NCI-H446 treated with DMSO at 0.1 percent for 48 hours (cell line): ENCODE measurements at regions not wholly inside any gene's neighbourhood (a gene's known extent, or its start where the extent isn't known, plus 50 kb on each side); places are given as distances from the start of the nearest gene placed in this dataset.
A peak's percentile ranks its signal among the peaks of the same experiment; 100 is the strongest.

ENCODE experiments used
- DNase-seq: peaks from one replicate; lab custom pipeline; 2025; lab: John Stamatoyannopoulos, UW

DNA sequence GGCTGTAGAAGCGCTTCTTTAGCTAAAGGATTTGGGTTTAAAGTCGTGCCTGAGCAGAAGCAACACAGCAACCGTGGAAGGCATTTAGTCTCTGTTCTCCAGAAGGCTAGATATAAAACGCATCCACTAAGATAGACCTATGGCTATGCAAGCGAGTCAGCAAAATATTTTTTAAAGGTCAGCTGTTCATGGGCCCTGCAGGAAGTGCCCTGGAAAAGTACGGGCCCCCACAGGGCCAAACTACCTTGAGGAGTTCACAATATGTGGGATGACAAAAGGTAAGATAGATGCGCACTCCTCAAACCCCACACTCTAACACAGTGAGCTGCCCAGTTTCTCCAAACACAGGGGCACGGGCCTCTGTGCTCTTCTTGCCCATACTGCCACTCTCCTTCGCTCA is 261.6 kb downstream of the VPS13C start:
- no peak for DNase-seq

DNA sequence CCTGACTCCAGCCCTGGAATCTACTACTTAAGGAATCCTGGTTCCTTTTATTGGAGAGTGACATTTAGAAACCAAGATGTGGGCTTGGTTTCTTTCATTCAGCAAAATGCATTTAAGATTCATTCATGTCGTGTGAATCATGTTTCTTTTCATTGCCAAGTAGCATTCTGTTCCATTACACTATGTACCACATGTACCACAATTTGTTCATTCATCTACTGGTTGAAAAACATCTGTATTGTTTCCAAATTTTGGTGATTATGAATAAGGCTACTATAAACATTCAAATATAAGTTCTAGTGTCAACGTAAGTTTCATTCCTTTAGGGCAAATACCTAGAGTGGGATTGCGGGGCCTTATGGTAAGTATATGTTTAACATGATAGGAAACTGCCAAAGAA is 264.2 kb downstream of the VPS13C start:
- no peak for DNase-seq

DNA sequence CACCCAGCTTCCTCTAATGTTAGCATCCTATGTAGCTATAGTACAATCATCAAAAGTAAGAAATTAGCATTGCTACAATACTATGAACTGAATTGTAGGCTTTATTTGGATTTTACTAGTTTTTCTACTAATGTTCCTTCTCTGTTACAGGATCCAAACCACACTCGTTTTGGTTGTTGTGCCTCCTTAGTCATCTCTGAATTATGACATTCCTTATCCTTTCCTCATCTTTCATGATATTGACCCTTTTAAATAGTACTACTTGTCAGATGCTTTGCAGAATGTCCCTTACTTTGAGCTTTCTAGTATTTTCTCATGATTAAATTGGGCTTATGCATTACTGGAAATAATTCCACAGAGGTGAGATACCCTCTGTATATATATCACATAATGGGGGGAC is 265.4 kb downstream of the VPS13C start:
- DNase-seq, result no peak

DNA sequence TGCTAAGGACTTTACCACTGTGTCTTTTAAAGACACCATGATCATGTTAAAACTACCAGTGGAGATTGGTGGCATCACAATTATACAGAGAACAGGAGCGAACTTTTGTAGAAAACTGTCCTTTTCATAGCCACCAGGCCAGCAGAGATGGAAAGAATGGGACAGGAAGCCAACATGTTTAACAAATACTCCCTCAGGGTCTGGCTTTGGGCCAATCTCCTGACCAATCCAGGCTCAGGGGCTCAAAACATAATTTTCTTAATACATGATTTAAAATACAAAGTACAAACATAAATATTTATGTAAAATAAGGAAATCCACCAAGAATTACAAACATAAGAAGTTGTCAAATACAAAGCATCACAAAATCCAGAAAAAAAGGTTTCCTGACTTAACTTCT is 266.0 kb downstream of the VPS13C start:
- no peak for DNase-seq

DNA sequence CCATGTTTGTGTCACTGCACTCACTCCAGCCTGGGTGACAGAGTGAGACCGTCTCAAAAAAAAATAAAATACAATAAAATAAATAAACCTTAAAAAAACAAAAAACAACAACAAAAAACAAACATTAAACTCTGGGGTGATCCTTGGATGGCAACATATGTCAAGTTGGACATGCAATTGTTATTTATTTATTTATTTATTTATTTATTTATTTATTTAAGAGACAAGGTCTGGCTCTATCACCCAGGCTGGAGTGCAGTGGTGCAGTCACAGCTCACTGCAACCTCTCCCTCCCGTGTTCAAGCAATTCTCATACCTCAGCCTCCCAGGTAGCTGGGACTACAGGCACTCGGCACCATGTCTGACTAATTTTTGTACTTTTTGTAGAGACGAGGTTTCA is 275.5 kb downstream of the VPS13C start:
- DNase-seq, result no peak

DNA sequence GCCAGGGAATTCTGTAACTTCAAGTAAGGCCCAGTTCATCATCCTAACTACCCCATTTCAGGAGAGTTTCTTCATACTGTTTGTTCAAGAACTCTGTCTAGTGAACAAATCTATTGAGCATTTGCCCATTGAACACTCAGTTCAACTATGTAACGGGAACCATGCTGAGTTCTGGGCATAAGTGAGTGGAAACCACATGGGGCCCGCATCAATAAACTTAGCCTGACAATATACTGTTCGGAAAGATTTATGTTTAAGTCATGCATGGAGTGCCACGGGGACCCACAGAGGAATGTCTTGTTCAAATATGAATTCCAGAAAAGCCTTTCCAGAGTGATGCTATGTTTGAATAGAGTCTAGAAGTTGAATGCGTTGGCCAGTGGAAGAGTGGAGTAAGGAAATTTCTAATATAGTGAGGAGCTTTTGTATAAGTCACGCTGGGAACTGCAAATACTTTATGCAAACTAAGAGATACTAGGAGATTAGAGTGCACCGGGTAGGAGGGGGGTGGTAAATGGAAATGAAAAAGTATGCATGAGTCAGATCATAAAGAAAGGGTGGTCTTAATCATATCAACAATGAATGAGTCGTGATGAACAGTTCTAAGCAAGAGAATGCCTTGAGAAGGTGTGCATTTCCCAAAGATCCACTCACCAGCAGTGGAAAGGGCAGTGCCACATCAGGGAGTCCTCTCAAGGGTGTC is 279.8 kb downstream of the VPS13C start:
- DNase-seq, result peak; percentile 12

DNA sequence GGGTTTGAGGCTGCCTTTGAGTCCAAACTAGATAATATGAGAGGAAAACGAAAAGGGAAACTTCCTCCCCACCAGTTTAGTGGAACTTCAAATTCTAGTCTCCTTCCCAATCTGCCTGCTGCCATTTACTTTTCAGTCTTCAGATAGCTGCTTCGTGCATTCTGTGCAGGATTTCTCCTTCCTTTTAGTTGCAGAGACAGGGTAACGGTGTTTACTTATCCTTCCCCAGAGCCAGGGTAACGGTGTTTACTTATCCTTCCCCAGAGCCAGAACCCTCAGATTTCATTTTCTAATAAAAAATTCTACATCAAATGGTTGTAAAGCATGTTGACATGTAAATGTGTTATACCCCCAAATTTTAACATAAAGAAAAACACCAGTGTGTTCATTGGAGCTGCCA is 282.6 kb downstream of the VPS13C start:
- DNase-seq, result no peak

DNA sequence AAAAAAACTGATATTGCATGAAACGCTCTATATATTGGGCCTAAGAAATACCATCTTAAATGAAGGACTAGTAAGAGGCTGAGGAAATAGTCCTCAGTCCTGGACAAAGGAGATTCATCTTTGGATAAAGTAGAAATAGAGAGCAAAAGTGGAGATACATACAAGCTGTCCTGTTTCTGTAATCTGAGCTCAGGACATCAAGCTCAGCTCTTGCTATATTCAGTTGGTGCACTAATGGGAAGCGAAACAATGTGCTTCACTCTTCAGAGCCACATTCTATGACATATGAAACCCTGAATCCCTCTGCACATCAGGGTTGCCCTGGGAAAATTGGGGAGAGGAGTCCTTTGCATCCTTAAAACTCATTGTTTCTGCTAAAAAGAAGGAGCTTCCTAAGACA is 290.7 kb downstream of the VPS13C start:
- DNase-seq, result no peak

DNA sequence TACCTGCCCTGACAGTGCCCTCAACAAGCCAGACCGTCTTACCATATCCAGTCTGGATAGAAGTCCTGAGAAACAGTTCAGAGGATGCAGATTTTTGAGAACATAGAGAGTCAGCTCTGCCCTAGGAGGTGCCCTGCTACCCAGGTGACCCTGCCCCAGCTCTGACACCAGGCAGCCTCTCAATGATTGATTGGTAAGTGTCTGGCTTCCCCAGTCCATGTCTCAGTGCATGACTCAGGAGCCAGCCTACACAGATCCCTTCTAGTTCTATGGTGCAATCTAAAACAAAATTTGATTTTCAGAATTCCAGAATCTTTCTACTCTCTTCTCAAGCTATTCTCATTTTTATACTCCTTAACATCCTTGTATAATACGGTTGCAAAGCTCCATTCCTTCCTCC is 292.1 kb downstream of the VPS13C start:
- no peak for DNase-seq

DNA sequence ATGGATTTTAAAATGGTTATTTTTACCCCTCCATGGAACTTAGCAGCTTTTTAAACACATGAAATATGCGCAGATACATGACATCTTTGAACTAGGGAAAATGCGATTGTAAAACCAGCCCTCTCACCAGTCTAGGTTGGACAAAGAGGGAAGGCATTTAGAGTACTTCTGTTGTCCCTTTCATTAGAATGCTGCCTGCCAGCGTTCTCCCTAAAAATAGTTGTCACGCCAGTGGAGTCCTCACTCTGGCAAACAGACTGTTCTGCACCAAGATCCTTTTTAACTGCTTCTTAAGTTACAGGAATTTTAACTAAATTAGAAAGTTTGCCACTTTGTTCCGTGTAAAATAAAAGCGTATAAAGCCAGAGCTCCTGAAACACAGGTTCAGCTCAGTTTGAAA is 295.3 kb downstream of the VPS13C start:
- DNase-seq, result no peak

DNA sequence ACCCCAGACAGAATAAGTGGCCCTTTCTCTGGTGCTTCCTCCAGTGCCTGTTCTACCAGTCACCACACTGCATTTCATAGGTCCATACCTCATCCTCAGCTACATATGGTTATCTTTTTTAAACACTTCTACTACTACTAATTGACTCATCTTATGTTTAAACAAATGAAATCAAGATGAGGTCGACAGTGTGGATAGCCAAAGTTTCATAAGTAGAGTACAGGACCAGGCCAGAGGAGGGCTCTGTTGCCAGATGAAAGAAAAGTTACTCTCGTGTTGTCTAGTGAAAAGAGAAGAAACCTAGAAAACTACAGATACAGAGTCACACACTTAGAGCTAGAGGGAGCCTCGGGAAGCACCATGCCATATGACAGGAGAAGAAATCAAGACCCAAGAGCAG is 296.1 kb downstream of the VPS13C start:
- DNase-seq, result no peak

DNA sequence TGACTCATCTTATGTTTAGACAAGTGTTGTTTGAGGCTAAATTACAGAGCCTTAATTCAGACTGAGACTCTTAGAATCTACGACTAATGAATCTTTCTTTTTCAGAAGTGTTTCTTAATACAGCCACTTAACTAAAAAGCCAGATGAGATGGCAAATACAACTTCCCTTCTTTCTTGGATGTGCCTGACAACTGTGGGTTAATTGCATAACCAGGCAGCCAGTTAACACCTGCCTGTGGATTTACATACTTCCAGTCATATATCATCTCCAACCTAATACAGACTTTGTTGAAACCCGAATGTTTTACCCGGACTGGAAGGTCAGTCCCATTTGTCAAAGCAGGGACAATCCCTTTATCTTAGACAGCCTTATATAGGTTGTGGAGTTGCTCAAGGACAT is 297.6 kb downstream of the VPS13C start:
- DNase-seq, result no peak

DNA sequence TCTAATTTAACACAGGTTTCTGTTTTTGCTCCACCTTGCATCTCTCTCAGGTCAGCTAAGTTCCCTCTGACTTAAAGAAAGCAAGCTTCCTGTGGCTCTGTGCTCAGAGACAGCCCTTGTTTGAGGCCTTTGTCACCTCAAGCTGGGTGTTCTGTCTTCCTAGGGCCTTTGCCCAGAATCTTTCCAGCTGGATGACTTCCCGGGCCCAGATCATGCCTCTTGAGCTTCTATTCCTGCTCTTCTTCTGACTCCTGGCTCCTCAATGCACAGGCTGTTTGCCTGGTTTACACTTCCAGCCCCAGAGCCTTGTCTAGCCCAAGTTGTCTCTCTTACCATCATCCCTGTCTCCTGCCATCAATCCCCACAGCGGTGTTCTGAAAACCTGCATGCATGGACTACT is 300.6 kb downstream of the VPS13C start:
- DNase-seq, result no peak

DNA sequence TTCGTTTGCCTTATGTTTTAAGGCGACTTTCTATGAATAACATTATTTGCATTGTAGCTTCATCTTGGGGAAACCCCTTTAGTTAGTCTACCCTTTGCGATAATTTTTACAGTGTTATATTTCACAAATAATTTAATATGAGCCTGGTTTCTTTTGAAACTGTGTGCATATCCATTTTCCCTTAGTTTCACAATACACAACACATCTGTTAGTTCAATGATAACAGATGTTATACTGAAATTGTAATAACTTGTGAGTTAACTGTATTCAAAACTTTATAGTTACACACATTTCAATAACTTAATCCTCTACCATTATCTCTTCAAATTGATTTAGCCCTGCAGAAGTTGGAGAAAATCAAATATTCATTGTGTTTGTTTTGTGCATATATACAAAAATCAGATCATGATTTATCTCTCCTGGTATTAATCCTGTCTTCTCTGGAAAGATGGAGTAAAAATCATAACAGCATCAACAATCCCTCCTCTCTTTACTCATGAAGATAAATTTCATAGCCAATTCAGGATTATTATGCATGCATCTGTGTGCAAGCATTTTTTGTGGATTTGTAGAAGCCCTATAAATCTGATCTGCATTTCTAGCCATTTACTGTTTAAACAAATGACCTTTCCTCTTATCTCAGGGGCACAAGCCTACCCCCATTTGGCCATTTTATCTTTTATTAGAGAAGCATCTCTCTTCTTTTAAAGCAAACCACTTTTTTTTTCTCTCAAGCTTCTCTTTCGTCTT is 304.0 kb downstream of the VPS13C start:
- DNase-seq, result no peak

DNA sequence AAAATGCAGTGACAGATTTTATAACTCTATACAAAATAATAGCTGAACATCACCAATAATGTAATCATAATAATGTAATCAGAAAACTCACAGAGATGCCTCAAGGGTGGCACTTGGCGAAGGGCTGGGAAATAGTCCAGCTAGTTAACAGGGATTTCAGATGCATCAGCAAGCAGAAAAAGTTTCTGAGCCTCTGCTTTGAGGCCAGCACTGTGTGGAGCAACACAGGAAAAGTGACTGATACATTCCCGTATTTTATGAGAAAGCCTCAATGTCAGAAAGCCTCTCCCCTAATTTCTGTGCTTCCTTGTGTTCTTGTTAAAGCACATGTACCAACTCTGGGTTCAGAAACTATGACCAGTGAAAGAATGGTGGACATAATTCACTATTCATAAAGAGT is 304.8 kb downstream of the VPS13C start:
- no peak for DNase-seq

DNA sequence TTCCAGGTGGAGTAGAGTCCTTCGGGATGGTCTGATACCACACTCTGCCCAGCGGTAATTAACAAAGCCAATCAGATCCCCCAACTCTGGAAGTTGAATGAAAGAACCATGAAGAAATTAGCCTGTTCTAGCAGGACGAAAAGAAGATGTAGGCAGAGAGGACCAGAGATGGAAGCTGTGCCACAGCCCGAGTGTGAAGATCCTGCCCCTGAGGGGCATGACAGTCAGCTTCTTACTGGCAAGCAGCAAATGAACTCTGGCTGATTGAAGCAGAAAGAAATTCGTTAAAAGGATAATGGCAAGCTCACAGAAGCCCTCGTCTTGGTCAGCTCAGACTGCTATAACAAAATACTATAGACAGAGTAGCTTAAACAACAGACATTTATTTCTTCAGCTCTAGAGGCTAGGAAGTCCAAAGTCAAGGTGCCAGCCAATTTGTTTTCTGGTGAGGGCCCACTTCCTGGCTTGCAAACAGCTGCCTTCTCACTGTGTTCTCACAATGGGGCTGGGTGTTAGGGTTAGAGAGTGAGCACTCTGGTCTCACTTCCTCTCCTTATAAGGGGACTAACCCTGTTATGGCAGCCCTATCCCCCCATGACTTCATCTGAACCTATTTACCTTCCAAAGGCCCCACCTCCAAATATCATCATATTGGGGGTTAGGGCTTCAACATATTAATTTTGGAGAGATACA is 307.1 kb downstream of the VPS13C start:
- no peak for DNase-seq

DNA sequence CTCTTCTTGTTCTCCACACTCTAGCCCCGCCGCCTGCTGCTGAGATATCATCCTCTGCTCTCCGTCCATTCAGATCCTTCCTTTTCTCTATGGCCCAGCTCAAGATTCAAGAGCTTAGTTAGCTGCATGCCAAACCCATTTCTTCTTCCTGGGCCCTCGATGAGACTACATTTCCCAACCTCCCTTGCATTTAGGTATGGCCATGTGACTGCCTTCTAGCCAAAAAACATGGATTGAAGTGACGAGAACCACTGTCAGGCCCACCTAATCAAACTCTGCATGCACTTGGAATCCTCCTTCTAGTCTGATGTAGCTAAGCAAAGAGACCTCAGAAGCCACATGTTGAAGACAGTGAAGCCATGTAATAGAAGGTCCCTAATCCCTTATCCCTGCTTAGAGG is 308.2 kb downstream of the VPS13C start:
- no peak for DNase-seq

DNA sequence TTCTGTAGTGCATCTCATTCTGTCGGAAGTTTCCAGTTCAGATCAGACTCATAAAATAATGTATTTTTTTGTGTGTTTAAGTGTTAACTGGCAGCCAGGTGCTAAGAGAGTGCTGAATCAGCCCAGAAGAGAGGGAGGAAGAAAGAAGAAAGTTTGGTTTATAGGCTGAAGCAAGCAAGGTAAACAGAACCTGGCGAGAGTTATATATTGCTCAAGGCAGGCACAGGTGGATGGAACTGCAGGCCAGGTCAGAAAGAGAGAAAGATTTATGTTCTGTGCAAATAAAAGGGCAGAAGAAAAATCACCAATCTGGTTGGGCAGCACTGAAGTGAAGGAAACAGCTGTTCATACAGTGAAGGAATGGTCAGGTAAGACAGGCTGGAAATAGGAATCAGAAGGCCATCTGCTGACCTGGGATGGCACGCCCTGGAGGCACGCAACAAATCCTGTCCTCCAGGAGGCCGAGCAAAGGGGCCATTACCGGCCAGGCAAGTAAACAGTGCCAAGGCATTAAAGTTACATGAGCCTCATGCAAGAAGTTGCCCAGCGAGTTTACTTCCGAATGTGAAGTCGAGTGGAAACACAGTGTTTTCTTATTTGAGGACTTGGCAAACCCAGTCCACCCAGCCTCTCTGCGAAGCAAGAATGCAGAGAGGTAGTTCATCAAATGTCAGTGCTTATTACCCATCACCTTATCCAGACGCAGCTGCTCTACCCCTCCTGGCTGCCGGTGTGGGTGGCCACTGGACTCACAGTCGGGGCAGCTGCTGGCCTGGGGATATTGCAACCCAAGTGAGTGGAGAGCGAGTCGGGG is 309.8 kb downstream of the VPS13C start:
- no peak for DNase-seq

DNA sequence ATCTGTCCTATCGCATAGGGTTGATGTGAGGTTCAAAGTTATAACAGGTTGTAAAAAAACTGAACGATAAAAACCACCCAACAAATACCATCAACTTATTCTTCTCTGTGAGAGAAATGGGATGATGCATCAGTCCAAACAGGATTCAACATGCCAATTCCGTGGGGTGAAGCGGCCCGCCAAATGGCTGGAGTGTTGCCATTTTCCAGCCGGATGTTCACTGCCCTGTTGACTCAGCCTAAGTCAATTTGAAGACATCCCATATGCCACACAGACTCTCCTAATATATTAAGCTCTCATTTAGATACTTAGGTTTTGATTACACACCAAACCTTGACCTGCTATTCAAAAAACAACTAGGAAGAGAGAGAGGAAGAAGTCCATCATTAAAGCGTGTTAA is 311.1 kb downstream of the VPS13C start:
- no peak for DNase-seq

DNA sequence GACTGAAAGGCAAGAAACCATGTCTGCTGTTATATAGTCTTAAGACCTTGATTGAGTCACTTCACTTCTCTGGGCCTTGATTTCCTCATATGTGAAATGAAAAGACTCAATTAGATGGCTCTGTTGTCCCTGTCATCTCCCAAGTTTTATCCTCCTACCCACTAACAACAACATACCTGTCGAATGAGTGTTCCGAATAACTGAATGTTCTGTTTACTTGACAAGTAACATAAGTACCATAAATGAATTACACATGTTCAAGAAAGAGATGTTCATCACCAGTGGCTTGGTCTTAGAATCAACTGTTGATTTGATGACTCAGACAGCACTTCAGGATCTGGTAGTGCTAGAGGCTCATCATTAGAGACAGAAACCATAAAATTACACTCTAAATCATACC is 311.7 kb downstream of the VPS13C start:
- no peak for DNase-seq

DNA sequence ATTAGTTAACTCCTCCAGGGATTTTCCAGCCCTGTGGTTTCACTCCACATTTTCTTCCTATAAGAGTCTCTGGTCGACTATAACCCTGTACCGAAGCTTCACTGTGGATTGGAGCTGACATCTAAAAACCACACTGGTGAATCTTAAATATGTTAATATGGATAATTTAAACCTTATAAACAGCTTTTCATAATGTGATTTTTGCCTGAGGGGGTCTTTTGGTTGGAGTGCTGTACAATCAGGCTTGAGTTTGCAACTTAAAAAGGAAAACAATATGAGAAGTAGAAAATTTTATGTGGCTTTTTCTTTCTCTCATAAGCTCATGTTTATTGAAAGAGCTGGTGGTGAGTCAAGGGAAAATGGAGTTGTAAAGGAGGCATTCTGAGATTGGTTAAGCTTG is 313.7 kb downstream of the VPS13C start:
- no peak for DNase-seq

DNA sequence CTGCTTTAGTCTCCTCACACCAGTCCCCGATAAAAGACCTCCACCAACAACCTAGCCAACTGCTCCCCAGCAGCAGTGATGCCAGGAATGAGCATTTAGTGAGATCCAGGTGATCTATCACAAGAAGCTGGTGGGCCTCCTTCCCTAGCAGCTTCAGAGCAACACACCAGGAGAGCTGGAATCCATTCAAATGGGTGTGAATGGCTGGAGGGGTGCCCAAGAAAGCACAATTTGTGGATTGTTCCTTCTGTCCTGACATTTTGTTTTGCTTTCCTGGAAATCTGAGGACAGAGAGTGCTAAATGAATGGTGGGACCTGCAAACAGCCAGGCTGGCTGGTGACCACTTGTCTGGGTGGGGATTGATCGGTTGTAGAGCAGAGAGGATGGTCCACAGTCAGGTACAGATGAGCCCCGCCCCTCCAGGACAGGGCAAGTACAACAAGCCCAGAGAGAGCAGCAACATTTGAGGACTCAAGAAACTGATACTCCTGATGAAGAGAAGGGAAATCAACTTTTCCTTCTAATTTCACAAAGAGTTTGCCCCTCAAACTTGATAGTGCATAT is 316.8 kb downstream of the VPS13C start:
- DNase-seq, result no peak
